Progenitor cell of endocrine pancreas (in vitro differentiated cells): ENCODE measurements at regions not wholly inside any gene's neighbourhood (a gene's known extent, or its start where the extent isn't known, plus 50 kb on each side); places are given as distances from the start of the nearest gene placed in this dataset.

ENCODE experiments used
- DNase-seq: peaks from one replicate; pipeline ENCODE4 v3.0.0; 2021; ENCODE audit warnings: low spot score; ENCODE audit not compliant: unreplicated experiment
- H3K27ac Mint-ChIP-seq: 2 replicates; pipeline ENCODE4 v1.8.0; 2021; ENCODE audit warnings: mild to moderate bottlenecking, moderate library complexity, mixed read lengths
- H3K27me3 Mint-ChIP-seq: 2 replicates; pipeline ENCODE4 v1.8.0; 2021; ENCODE audit warnings: mixed read lengths
- H3K36me3 Mint-ChIP-seq: 2 replicates; pipeline ENCODE4 v1.8.0; 2022; ENCODE audit warnings: mixed read lengths; ENCODE audit not compliant: insufficient read depth
- H3K4me1 Mint-ChIP-seq: 2 replicates; pipeline ENCODE4 v1.8.0; 2021; ENCODE audit warnings: low read depth, mixed read lengths
- H3K4me3 Mint-ChIP-seq: 2 replicates; pipeline ENCODE4 v1.8.0; 2021; ENCODE audit warnings: low read depth, mild to moderate bottlenecking, moderate library complexity, mixed read lengths
- H3K9me3 Mint-ChIP-seq: 2 replicates; pipeline ENCODE4 v1.8.0; 2021; ENCODE audit warnings: low read depth, mixed read lengths
- CTCF ChIP-seq: fragments of 200-600 bp; sonication (generic); IDR thresholded peaks from one replicate; pipeline ENCODE4 v1.5.0; 2021; ENCODE audit warnings: antibody characterized with exemption, mild to moderate bottlenecking; ENCODE audit not compliant: unreplicated experiment

- Mint-ChIP-seq H3K9me3 (no peaks in the 10 kb centered on the region), H3K27ac (no peak overlapping the region), H3K4me3 (no peak overlapping the region), H3K27me3 (peaks cover 3% of the 10 kb centered on the region), H3K4me1 (peaks cover 2% of the 10 kb centered on the region), H3K36me3 (no peaks in the 10 kb centered on the region)
- no peak for TF ChIP-seq CTCF
- DNase-seq = no peak
Measured at GRCh38 chr10:62631241-62631640, 173.3 kb upstream of the ADO start.

GRCh38 chr10:62632071-62632809 lies 172.3 kb upstream of the ADO start:
- H3K4me3 Mint-ChIP-seq = no peak overlapping the region
- no peak for DNase-seq
- no peaks in the 10 kb centered on the region for H3K36me3 Mint-ChIP-seq
- no peaks in the 10 kb centered on the region for H3K9me3 Mint-ChIP-seq
- no peaks in the 10 kb centered on the region for H3K4me1 Mint-ChIP-seq
- TF ChIP-seq CTCF = no peak
- H3K27ac Mint-ChIP-seq = no peak overlapping the region
- peaks cover 3% of the 10 kb centered on the region for H3K27me3 Mint-ChIP-seq

GRCh38 chr10:62633976-62634375 lies 170.5 kb upstream of the ADO start:
- no peak overlapping the region for H3K4me3 Mint-ChIP-seq
- H3K36me3 Mint-ChIP-seq = no peaks in the 10 kb centered on the region
- peaks cover 3% of the 10 kb centered on the region for H3K27me3 Mint-ChIP-seq
- no peak overlapping the region for H3K27ac Mint-ChIP-seq
- no peaks in the 10 kb centered on the region for H3K9me3 Mint-ChIP-seq
- TF ChIP-seq CTCF = no peak
- no peaks in the 10 kb centered on the region for H3K4me1 Mint-ChIP-seq
- no peak for DNase-seq

GRCh38 chr10:62634576-62634975 lies 169.9 kb upstream of the ADO start:
- Mint-ChIP-seq H3K36me3 (no peaks in the 10 kb centered on the region), H3K27me3 (peaks cover 3% of the 10 kb centered on the region), H3K4me1 (no peaks in the 10 kb centered on the region), H3K27ac (no peak overlapping the region), H3K9me3 (no peaks in the 10 kb centered on the region), H3K4me3 (no peak overlapping the region)
- no peak for TF ChIP-seq CTCF
- no peak for DNase-seq

- TF ChIP-seq CTCF = no peak
- no peaks in the 10 kb centered on the region for H3K36me3 Mint-ChIP-seq
- peaks cover 3% of the 10 kb centered on the region for H3K27me3 Mint-ChIP-seq
- H3K4me1 Mint-ChIP-seq = no peaks in the 10 kb centered on the region
- H3K27ac Mint-ChIP-seq = no peak overlapping the region
- no peak for DNase-seq
- H3K4me3 Mint-ChIP-seq = no peak overlapping the region
- no peaks in the 10 kb centered on the region for H3K9me3 Mint-ChIP-seq
Measured at GRCh38 chr10:62635127-62635526, 169.4 kb upstream of the ADO start.
